ENCODE measurements at regions not wholly inside any gene's neighbourhood (a gene's known extent, or its start where the extent isn't known, plus 50 kb on each side); places are given as distances from the start of the nearest gene placed in this dataset.

DNA sequence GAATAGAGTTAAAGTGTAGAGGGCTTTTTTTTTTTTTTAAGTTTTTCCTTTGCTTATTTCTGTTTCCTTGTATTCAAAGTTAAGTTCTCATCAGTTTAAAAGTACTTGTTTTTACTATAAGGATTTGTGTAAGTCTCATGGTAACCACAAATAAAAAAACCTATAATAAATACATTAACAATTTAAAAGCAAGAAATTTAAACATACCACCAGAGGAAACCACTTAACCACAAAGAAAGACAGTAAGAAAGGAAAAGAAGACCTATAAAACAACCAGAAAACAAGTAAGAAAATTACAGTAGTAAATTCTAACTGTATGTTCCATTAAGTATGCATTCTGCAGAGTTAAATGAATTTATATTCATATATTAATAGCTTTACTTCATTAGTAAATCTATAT is 999.1 kb upstream of the ATXN8OS start (continued):
- TF ChIP-seq FOXA1 (IDR thresholded peaks at IDR 0.05) (no peak), GABPA (IDR thresholded peaks at IDR 0.05 in 1 of 2, conservative IDR thresholded peaks at IDR 0.05 in 1 of 2) (no peak), TAF1 (conservative IDR thresholded peaks at IDR 0.05) (no peak), HNF4A (conservative IDR thresholded peaks at IDR 0.05) (no peak)

DNA sequence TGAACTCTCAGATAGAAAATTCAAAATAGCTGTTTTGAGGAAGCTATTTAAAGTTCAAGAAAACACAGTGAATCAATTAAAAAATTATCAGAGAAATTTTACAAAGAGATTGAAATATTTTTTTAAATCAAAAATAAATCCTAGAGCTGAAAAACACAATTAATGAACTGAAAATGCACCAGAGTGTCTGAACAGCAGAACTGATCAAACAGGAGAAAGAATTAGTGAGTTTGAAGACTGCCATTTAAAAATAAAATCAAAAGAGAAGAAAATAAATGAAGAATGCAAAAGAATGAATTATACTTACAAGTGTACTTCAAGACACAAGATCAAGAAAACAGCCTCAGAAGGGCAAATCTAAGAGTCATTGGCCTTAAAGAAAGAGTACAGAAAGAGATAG is 1000.2 kb upstream of the ATXN8OS start:
- Histone ChIP-seq H3K27ac (ENCODE audit: low read depth in 1 of 2, low read length in 2 of 2) (no peak overlapping the region), H3K27me3 (ENCODE audit: control insufficient read depth in 4 of 4, insufficient read depth in 4 of 4, low read length in 3 of 4) (no peaks in the 10 kb centered on the region), H3K4me1 (ENCODE audit: control insufficient read depth in 4 of 4, insufficient read depth in 4 of 4, low read length in 3 of 4) (no peaks in the 10 kb centered on the region), H3K9me3 (ENCODE audit: control insufficient read depth in 4 of 4, low read length in 3 of 4) (peaks cover 0 to 4% (median 1%) of the 10 kb centered on the region in 4 donors), H3K4me3 (ENCODE audit: low read depth in 1 of 3, low read length in 3 of 3) (no peak overlapping the region), H3K9ac (ENCODE audit: low read depth in 1 of 2, low read length in 2 of 2) (no peak overlapping the region), H3K36me3 (ENCODE audit: control insufficient read depth in 4 of 4, insufficient read depth in 3 of 4, low read depth in 1 of 4, low read length in 3 of 4) (no peaks in the 10 kb centered on the region)
- no peak for TF ChIP-seq SP1 (IDR thresholded peaks at IDR 0.05)
- TF ChIP-seq, protein P1, sequence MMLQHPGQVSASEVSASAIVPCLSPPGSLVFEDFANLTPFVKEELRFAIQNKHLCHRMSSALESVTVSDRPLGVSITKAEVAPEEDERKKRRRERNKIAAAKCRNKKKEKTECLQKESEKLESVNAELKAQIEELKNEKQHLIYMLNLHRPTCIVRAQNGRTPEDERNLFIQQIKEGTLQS (IDR thresholded peaks at IDR 0.05), result no peak
- TF ChIP-seq GABPA (IDR thresholded peaks at IDR 0.05 in 1 of 2, conservative IDR thresholded peaks at IDR 0.05 in 1 of 2), result no peak
- no peak for TF ChIP-seq TAF1 (conservative IDR thresholded peaks at IDR 0.05)
- no peak for TF ChIP-seq HNF4G (IDR thresholded peaks at IDR 0.05)
- TF ChIP-seq YY1 (IDR thresholded peaks at IDR 0.05), result no peak
- no peak for TF ChIP-seq HNF4A (conservative IDR thresholded peaks at IDR 0.05)
- DNase-seq (ENCODE audit: low spot score), result no peak

DNA sequence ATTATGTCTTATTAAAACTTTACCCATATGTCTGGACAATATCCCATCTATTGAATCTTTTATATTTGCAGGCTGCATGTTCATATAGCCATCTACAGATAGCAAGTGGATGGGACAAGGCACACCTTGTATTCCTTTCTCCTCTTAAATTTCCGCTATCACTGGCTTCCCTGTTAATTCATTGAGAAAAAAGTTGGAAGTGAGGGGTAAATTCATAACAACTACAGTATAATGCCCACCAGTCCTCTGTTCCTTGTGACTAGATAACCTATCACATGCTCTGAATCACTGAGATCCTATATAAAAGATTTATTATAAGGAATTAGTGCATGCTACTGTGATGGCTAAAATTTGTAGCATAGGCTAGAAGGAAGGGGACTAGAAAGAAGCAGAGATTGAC is 1005.8 kb upstream of the ATXN8OS start:
- WGBS, result 82% methylated on average over 1 of the region's 1 CpG
- peaks cover 0 to 2% (median 0%) of the 10 kb centered on the region in 4 donors for H3K9me3 ChIP-seq (ENCODE audit: control insufficient read depth in 4 of 4, low read length in 3 of 4)
- H3K4me3 ChIP-seq (ENCODE audit: low read depth in 1 of 3, low read length in 3 of 3), result no peak overlapping the region
- H3K4me1 ChIP-seq (ENCODE audit: control insufficient read depth in 4 of 4, insufficient read depth in 4 of 4, low read length in 3 of 4), result no peaks in the 10 kb centered on the region
- TF ChIP-seq, protein P2, sequence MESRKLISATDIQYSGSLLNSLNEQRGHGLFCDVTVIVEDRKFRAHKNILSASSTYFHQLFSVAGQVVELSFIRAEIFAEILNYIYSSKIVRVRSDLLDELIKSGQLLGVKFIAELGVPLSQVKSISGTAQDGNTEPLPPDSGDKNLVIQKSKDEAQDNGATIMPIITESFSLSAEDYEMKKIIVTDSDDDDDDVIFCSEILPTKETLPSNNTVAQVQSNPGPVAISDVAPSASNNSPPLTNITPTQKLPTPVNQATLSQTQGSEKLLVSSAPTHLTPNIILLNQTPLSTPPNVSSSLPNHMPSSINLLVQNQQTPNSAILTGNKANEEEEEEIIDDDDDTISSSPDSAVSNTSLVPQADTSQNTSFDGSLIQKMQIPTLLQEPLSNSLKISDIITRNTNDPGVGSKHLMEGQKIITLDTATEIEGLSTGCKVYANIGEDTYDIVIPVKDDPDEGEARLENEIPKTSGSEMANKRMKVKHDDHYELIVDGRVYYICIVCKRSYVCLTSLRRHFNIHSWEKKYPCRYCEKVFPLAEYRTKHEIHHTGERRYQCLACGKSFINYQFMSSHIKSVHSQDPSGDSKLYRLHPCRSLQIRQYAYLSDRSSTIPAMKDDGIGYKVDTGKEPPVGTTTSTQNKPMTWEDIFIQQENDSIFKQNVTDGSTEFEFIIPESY (IDR thresholded peaks at IDR 0.05), result no peak
- TF ChIP-seq EGR1 (IDR thresholded peaks at IDR 0.05; ENCODE audit: low read depth in 2 of 2) (no peak), FOXA2 (IDR thresholded peaks at IDR 0.05) (no peak), GABPA (IDR thresholded peaks at IDR 0.05 in 1 of 2, conservative IDR thresholded peaks at IDR 0.05 in 1 of 2) (no peak), RAD21 (IDR thresholded peaks at IDR 0.05) (no peak), YY1 (IDR thresholded peaks at IDR 0.05) (no peak), FOXA1 (IDR thresholded peaks at IDR 0.05) (no peak)
- TF ChIP-seq, protein P3, sequence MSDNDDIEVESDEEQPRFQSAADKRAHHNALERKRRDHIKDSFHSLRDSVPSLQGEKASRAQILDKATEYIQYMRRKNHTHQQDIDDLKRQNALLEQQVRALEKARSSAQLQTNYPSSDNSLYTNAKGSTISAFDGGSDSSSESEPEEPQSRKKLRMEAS (IDR thresholded peaks at IDR 0.05), result no peak
- TF ChIP-seq, protein P4, sequence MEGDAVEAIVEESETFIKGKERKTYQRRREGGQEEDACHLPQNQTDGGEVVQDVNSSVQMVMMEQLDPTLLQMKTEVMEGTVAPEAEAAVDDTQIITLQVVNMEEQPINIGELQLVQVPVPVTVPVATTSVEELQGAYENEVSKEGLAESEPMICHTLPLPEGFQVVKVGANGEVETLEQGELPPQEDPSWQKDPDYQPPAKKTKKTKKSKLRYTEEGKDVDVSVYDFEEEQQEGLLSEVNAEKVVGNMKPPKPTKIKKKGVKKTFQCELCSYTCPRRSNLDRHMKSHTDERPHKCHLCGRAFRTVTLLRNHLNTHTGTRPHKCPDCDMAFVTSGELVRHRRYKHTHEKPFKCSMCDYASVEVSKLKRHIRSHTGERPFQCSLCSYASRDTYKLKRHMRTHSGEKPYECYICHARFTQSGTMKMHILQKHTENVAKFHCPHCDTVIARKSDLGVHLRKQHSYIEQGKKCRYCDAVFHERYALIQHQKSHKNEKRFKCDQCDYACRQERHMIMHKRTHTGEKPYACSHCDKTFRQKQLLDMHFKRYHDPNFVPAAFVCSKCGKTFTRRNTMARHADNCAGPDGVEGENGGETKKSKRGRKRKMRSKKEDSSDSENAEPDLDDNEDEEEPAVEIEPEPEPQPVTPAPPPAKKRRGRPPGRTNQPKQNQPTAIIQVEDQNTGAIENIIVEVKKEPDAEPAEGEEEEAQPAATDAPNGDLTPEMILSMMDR (IDR thresholded peaks at IDR 0.05; ENCODE audit: low read depth, low read length, missing input control), result no peak
- H3K27me3 ChIP-seq (ENCODE audit: control insufficient read depth in 4 of 4, insufficient read depth in 4 of 4, low read length in 3 of 4), result no peaks in the 10 kb centered on the region
- H3K27ac ChIP-seq (ENCODE audit: low read depth in 1 of 2, low read length in 2 of 2), result no peak overlapping the region
- H3K36me3 ChIP-seq (ENCODE audit: control insufficient read depth in 4 of 4, insufficient read depth in 3 of 4, low read depth in 1 of 4, low read length in 3 of 4), result no peaks in the 10 kb centered on the region
- H3K9ac ChIP-seq (ENCODE audit: low read depth in 1 of 2, low read length in 2 of 2), result no peak overlapping the region
- no peak for DNase-seq (ENCODE audit: low spot score)
